ENCODE measurements at regions not wholly inside any gene's neighbourhood (a gene's known extent, or its start where the extent isn't known, plus 50 kb on each side); places are given as distances from the start of the nearest gene placed in this dataset.

DNA sequence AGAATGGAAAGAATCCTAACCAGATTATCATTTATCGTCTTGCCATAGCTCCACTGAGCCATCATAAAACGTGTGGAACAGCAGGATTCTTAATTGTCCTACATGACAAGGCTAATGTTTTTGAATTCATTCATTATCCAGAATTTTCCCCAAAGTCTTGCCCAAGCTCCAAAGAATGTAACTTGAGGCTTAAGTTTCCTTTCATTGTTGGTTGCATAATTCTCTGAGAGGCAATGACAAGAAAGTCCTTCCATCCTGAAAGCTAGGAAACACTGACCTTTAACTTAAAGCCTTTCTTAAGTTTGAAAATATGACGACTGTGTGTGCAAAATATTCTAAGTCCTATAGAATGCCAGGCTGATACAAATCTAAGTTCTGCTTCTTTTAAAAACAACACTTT, 546.1 kb downstream of the SUCLA2 start:
- H3K27ac ChIP-seq (ENCODE audit: extremely low read length, insufficient read depth, low read length): no peak overlapping the region
- no peak for DNase-seq (ENCODE audit: low spot score)
- ATAC-seq: no peak
- ChIA-PET POLR2A (no interaction called here), CTCF (ENCODE audit: low intra/inter-chr PET ratio, low total read pairs) (no interaction called here)
- no peaks in the 10 kb centered on the region for H3K79me2 ChIP-seq (ENCODE audit: insufficient read depth, low read length)
- intact Hi-C loops (cut with micrococcal nuclease; ENCODE audit: unreplicated experiment): loop anchor here (5.0 kb wide), 1 partner anchor 623 kb away; no protein-coding TSS in a partner anchor
- H2AFZ ChIP-seq (ENCODE audit: low read length): no peak overlapping the region
- H3K27me3 ChIP-seq (ENCODE audit: control insufficient read depth in 1 of 2, insufficient read depth in 2 of 2, low read length in 2 of 2): no peaks in the 10 kb centered on the region
- no peak overlapping the region for H3K4me3 ChIP-seq (replicated peaks in 1 of 3; ENCODE audit: insufficient read depth in 1 of 3, low read depth in 2 of 3, low read length in 3 of 3)
- H3K4me2 ChIP-seq (ENCODE audit: low read depth, low read length): no peak overlapping the region
- H3K36me3 ChIP-seq (replicated peaks in 1 of 2; ENCODE audit: control insufficient read depth in 1 of 2, insufficient read depth in 2 of 2, low read length in 2 of 2): no peaks in the 10 kb centered on the region
- H3K9me3 ChIP-seq (ENCODE audit: low read length): no peaks in the 10 kb centered on the region
- WGBS (ENCODE audit: low lambda C conversion rate): 0% methylated on average over 3 of the region's 3 CpGs
- H3K4me1 ChIP-seq (ENCODE audit: insufficient read depth, low read length): no peaks in the 10 kb centered on the region
- H4K20me1 ChIP-seq (ENCODE audit: insufficient read depth, low read length): no peaks in the 10 kb centered on the region
- in situ Hi-C loops (cut with HindIII; ENCODE audit: extremely low pct_ligation_motif_present, low pct_unique_long_range_greater_than_20kb): no loop called here
- no peak overlapping the region for H3K9ac ChIP-seq (ENCODE audit: insufficient read depth, low read depth, low read length)
- no TSS peak for BruUV-seq (replicated peaks)
- FAIRE-seq: no peak
- TF ChIP-seq ZNF33A (CRISPR knock-in tag; IDR thresholded peaks at IDR 0.05; ENCODE audit: borderline replicate concordance): no peak
- no peak for TF ChIP-seq AGO2 (optimal IDR thresholded peaks at IDR 0.05; ENCODE audit: low read depth, low read length)
- no peak for TF ChIP-seq KLF6 (CRISPR knock-in tag; IDR thresholded peaks at IDR 0.05)
- TF ChIP-seq, protein P1, sequence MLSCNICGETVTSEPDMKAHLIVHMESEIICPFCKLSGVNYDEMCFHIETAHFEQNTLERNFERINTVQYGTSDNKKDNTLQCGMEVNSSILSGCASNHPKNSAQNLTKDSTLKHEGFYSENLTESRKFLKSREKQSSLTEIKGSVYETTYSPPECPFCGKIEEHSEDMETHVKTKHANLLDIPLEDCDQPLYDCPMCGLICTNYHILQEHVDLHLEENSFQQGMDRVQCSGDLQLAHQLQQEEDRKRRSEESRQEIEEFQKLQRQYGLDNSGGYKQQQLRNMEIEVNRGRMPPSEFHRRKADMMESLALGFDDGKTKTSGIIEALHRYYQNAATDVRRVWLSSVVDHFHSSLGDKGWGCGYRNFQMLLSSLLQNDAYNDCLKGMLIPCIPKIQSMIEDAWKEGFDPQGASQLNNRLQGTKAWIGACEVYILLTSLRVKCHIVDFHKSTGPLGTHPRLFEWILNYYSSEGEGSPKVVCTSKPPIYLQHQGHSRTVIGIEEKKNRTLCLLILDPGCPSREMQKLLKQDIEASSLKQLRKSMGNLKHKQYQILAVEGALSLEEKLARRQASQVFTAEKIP (CRISPR knock-in tag; IDR thresholded peaks at IDR 0.05; ENCODE audit: borderline replicate concordance): no peak
- TF ChIP-seq, protein P2, sequence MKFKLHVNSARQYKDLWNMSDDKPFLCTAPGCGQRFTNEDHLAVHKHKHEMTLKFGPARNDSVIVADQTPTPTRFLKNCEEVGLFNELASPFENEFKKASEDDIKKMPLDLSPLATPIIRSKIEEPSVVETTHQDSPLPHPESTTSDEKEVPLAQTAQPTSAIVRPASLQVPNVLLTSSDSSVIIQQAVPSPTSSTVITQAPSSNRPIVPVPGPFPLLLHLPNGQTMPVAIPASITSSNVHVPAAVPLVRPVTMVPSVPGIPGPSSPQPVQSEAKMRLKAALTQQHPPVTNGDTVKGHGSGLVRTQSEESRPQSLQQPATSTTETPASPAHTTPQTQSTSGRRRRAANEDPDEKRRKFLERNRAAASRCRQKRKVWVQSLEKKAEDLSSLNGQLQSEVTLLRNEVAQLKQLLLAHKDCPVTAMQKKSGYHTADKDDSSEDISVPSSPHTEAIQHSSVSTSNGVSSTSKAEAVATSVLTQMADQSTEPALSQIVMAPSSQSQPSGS (CRISPR knock-in tag; IDR thresholded peaks at IDR 0.05): no peak
- no peak for TF ChIP-seq ZNF17 (CRISPR knock-in tag; IDR thresholded peaks at IDR 0.05)
- TF ChIP-seq, protein P3, sequence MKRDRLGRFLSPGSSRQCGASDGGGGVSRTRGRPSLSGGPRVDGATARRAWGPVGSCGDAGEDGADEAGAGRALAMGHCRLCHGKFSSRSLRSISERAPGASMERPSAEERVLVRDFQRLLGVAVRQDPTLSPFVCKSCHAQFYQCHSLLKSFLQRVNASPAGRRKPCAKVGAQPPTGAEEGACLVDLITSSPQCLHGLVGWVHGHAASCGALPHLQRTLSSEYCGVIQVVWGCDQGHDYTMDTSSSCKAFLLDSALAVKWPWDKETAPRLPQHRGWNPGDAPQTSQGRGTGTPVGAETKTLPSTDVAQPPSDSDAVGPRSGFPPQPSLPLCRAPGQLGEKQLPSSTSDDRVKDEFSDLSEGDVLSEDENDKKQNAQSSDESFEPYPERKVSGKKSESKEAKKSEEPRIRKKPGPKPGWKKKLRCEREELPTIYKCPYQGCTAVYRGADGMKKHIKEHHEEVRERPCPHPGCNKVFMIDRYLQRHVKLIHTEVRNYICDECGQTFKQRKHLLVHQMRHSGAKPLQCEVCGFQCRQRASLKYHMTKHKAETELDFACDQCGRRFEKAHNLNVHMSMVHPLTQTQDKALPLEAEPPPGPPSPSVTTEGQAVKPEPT (CRISPR knock-in tag; IDR thresholded peaks at IDR 0.05; ENCODE audit: low read depth): no peak
- TF ChIP-seq TCF7 (IDR thresholded peaks at IDR 0.05; ENCODE audit: low read depth): no peak
- TF ChIP-seq ZNF264 (CRISPR knock-in tag; IDR thresholded peaks at IDR 0.05): no peak
- TF ChIP-seq, protein P4, sequence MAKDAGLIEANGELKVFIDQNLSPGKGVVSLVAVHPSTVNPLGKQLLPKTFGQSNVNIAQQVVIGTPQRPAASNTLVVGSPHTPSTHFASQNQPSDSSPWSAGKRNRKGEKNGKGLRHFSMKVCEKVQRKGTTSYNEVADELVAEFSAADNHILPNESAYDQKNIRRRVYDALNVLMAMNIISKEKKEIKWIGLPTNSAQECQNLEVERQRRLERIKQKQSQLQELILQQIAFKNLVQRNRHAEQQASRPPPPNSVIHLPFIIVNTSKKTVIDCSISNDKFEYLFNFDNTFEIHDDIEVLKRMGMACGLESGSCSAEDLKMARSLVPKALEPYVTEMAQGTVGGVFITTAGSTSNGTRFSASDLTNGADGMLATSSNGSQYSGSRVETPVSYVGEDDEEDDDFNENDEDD (CRISPR knock-in tag; IDR thresholded peaks at IDR 0.05; ENCODE audit: borderline replicate concordance): no peak
- no peak for TF ChIP-seq ZNF564 (CRISPR knock-in tag; IDR thresholded peaks at IDR 0.05)
- TF ChIP-seq HES4 (CRISPR knock-in tag; IDR thresholded peaks at IDR 0.05; ENCODE audit: borderline replicate concordance): no peak
- TF ChIP-seq SMARCC2 (IDR thresholded peaks at IDR 0.05): no peak
- TF ChIP-seq, protein P5, sequence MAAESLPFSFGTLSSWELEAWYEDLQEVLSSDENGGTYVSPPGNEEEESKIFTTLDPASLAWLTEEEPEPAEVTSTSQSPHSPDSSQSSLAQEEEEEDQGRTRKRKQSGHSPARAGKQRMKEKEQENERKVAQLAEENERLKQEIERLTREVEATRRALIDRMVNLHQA (CRISPR knock-in tag; IDR thresholded peaks at IDR 0.05): no peak
- TF ChIP-seq CBFB (CRISPR knock-in tag; IDR thresholded peaks at IDR 0.05): no peak
- TF ChIP-seq ZNF788 (CRISPR knock-in tag; IDR thresholded peaks at IDR 0.05; ENCODE audit: borderline replicate concordance): no peak
- TF ChIP-seq, protein P6, sequence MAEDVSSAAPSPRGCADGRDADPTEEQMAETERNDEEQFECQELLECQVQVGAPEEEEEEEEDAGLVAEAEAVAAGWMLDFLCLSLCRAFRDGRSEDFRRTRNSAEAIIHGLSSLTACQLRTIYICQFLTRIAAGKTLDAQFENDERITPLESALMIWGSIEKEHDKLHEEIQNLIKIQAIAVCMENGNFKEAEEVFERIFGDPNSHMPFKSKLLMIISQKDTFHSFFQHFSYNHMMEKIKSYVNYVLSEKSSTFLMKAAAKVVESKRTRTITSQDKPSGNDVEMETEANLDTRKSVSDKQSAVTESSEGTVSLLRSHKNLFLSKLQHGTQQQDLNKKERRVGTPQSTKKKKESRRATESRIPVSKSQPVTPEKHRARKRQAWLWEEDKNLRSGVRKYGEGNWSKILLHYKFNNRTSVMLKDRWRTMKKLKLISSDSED (CRISPR knock-in tag; IDR thresholded peaks at IDR 0.05): no peak
- no peak for TF ChIP-seq SYNCRIP (IDR thresholded peaks at IDR 0.05; ENCODE audit: insufficient read depth, low read depth, low read length)

All from HepG2 (cell line).